ENCODE measurements at regions not wholly inside any gene's neighbourhood (a gene's known extent, or its start where the extent isn't known, plus 50 kb on each side); places are given as distances from the start of the nearest gene placed in this dataset.

DNA sequence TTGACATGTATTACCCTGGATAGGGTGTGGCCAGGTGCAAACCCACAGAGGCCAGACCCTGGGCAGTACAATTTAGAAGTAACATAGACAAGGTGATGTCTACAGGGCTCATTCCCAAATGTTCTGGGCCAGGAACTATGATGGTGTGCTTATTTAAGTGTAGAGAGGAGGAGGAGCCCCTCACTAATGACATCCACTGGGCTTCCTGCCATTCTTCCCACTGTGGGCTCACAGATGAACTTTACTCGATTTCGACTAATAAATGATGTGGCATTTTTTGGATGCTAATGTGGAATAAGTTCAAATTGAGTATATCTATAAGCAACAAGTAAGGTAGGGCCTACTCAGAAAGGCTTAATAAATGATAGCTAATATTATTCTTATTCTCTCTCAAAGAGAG lies 280.9 kb upstream of the BOD1L1 start:
- Histone ChIP-seq H3K36me3 (replicated peaks; ENCODE audit: insufficient read depth, low read length) (no peaks in the 10 kb centered on the region), H4K20me1 (ENCODE audit: insufficient read depth, low read length) (no peaks in the 10 kb centered on the region), H3K4me3 (ENCODE audit: low read length) (no peak overlapping the region), H3K9me2 (replicated peaks; ENCODE audit: insufficient read depth, low read length) (no peaks in the 10 kb centered on the region), H2AFZ (ENCODE audit: low read length) (no peak overlapping the region), H3K27me3 (replicated peaks; ENCODE audit: insufficient read depth, low read length) (no peaks in the 10 kb centered on the region), H3K4me1 (ENCODE audit: low read length) (peaks cover 6% of the 10 kb centered on the region; the same call in 1 of the 2 replicates), H3F3A (ENCODE audit: insufficient read depth, low read length) (no peaks in the 10 kb centered on the region), H3K9ac (ENCODE audit: low read length) (no peak overlapping the region), H3K9me3 (replicated peaks; ENCODE audit: insufficient read depth, low read length) (no peaks in the 10 kb centered on the region), H3K79me2 (ENCODE audit: low read length) (no peaks in the 10 kb centered on the region), H3K4me2 (ENCODE audit: low read depth, low read length) (no peak overlapping the region), H3K27ac (ENCODE audit: low read length) (no peak overlapping the region)
- TF ChIP-seq EZH2phosphoT487 (IDR thresholded peaks at IDR 0.05; ENCODE audit: low read length) (no peak), EZH2 (optimal IDR thresholded peaks at IDR 0.05; ENCODE audit: low read depth, low read length) (no peak)
- TF ChIP-seq, protein P1, sequence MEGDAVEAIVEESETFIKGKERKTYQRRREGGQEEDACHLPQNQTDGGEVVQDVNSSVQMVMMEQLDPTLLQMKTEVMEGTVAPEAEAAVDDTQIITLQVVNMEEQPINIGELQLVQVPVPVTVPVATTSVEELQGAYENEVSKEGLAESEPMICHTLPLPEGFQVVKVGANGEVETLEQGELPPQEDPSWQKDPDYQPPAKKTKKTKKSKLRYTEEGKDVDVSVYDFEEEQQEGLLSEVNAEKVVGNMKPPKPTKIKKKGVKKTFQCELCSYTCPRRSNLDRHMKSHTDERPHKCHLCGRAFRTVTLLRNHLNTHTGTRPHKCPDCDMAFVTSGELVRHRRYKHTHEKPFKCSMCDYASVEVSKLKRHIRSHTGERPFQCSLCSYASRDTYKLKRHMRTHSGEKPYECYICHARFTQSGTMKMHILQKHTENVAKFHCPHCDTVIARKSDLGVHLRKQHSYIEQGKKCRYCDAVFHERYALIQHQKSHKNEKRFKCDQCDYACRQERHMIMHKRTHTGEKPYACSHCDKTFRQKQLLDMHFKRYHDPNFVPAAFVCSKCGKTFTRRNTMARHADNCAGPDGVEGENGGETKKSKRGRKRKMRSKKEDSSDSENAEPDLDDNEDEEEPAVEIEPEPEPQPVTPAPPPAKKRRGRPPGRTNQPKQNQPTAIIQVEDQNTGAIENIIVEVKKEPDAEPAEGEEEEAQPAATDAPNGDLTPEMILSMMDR (IDR thresholded peaks at IDR 0.05; ENCODE audit: low read length): no peak
- DNase-seq: no peak

DNA sequence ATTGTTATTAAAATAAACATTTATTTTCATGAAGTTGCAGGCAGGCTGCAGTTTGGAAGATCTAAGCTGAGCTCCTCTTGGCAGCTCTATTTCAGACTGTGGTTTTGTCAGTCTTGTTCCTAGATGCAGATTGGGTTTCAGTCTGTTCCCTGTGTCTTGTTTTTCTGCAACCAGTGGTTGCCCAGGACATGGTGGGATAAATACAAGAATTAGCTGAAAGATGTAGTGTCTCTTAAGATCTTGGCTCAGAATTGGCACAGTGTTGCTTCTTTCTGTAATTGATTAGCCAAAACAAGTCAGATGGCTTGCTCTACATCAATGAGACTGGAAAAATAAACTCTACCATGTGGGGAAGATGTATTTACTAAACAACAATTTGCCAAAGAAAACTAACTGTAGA lies 283.0 kb upstream of the BOD1L1 start:
- H3K27me3 ChIP-seq (replicated peaks; ENCODE audit: insufficient read depth, low read length): no peaks in the 10 kb centered on the region
- H3K4me3 ChIP-seq (ENCODE audit: low read length): no peak overlapping the region
- H3F3A ChIP-seq (ENCODE audit: insufficient read depth, low read length): no peaks in the 10 kb centered on the region
- no peaks in the 10 kb centered on the region for H4K20me1 ChIP-seq (ENCODE audit: insufficient read depth, low read length)
- no peaks in the 10 kb centered on the region for H3K9me3 ChIP-seq (replicated peaks; ENCODE audit: insufficient read depth, low read length)
- H3K79me2 ChIP-seq (ENCODE audit: low read length): no peaks in the 10 kb centered on the region
- H3K4me1 ChIP-seq (ENCODE audit: low read length): peaks cover 9% of the 10 kb centered on the region; the same call in 1 of the 2 replicates
- H3K36me3 ChIP-seq (replicated peaks; ENCODE audit: insufficient read depth, low read length): no peaks in the 10 kb centered on the region
- DNase-seq: no peak
- no peak overlapping the region for H3K9ac ChIP-seq (ENCODE audit: low read length)
- no peak overlapping the region for H2AFZ ChIP-seq (ENCODE audit: low read length)
- H3K9me2 ChIP-seq (replicated peaks; ENCODE audit: insufficient read depth, low read length): no peaks in the 10 kb centered on the region
- no peak overlapping the region for H3K27ac ChIP-seq (ENCODE audit: low read length)
- no peak overlapping the region for H3K4me2 ChIP-seq (ENCODE audit: low read depth, low read length)
- TF ChIP-seq, protein P1 (IDR thresholded peaks at IDR 0.05; ENCODE audit: low read length): no peak
- TF ChIP-seq EZH2phosphoT487 (IDR thresholded peaks at IDR 0.05; ENCODE audit: low read length) (no peak), EZH2 (optimal IDR thresholded peaks at IDR 0.05; ENCODE audit: low read depth, low read length) (no peak)

DNA sequence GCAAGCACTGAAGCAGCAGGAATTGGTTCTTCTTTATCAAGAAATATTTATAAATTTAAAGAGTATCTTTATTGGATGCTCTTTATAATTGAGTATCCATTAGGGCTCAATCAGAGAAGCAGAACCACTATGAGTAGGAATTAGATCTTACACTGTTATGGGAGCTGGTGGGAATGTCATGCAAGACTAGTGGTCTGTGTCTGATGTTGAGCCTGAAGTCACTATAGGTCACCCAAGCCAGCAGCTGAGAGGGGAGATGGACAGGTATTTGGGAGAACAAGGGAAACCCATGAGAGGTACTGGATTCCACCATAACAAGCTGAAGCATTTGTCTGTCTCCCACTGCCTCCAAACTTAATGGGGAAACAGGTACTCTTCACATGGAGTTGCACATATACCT lies 283.7 kb upstream of the BOD1L1 start:
- no peak for DNase-seq
- no peaks in the 10 kb centered on the region for H3K79me2 ChIP-seq (ENCODE audit: low read length)
- H3K9me2 ChIP-seq (replicated peaks; ENCODE audit: insufficient read depth, low read length): no peaks in the 10 kb centered on the region
- no peaks in the 10 kb centered on the region for H3K36me3 ChIP-seq (replicated peaks; ENCODE audit: insufficient read depth, low read length)
- no peaks in the 10 kb centered on the region for H3K27me3 ChIP-seq (replicated peaks; ENCODE audit: insufficient read depth, low read length)
- TF ChIP-seq EZH2 (optimal IDR thresholded peaks at IDR 0.05; ENCODE audit: low read depth, low read length): no peak
- no peak for TF ChIP-seq EZH2phosphoT487 (IDR thresholded peaks at IDR 0.05; ENCODE audit: low read length)
- TF ChIP-seq, protein P1 (IDR thresholded peaks at IDR 0.05; ENCODE audit: low read length): no peak
- H4K20me1 ChIP-seq (ENCODE audit: insufficient read depth, low read length): no peaks in the 10 kb centered on the region
- H3K4me2 ChIP-seq (ENCODE audit: low read depth, low read length): no peak overlapping the region
- peaks cover 9% of the 10 kb centered on the region; the same call in 1 of the 2 replicates for H3K4me1 ChIP-seq (ENCODE audit: low read length)
- no peaks in the 10 kb centered on the region for H3F3A ChIP-seq (ENCODE audit: insufficient read depth, low read length)
- H2AFZ ChIP-seq (ENCODE audit: low read length): no peak overlapping the region
- H3K4me3 ChIP-seq (ENCODE audit: low read length): no peak overlapping the region
- no peak overlapping the region for H3K27ac ChIP-seq (ENCODE audit: low read length)
- no peaks in the 10 kb centered on the region for H3K9me3 ChIP-seq (replicated peaks; ENCODE audit: insufficient read depth, low read length)
- no peak overlapping the region for H3K9ac ChIP-seq (ENCODE audit: low read length)

Data from MM.1S (cell line).